HG03558 (cell line): ENCODE measurements at regions not wholly inside any gene's neighbourhood (a gene's known extent, or its start where the extent isn't known, plus 50 kb on each side); places are given as distances from the start of the nearest gene placed in this dataset.

ENCODE experiments used
- ATAC-seq: cut with Tn5 transposase; IDR thresholded peaks from one replicate; pipeline ENCODE4 v1.9.1; 2021; ENCODE audit warnings: moderate number of reproducible peaks; ENCODE audit not compliant: unreplicated experiment; ENCODE audit errors: extremely low read depth

GRCh38 chr2:224325941-224326340, 76.0 kb downstream of the FAM124B start:
- no peak for ATAC-seq

- ATAC-seq: no peak
Measured at GRCh38 chr2:224324604-224325003, 77.3 kb downstream of the FAM124B start.

- ATAC-seq: no peak
Measured at GRCh38 chr2:224320660-224321059, 81.2 kb downstream of the FAM124B start.

- no peak for ATAC-seq
Measured at GRCh38 chr2:224319750-224320149, 82.2 kb downstream of the FAM124B start.

- no peak for ATAC-seq
Measured at GRCh38 chr2:224312741-224313140, 89.2 kb downstream of the FAM124B start.

- no peak for ATAC-seq
Measured at GRCh38 chr2:224310943-224311625, 90.8 kb downstream of the FAM124B start.

GRCh38 chr2:224309176-224309575, 92.7 kb downstream of the FAM124B start:
- ATAC-seq: no peak

- peak; percentile 88 for ATAC-seq
Measured at GRCh38 chr2:224308272-224308911, 93.5 kb downstream of the FAM124B start.

- no peak for ATAC-seq
Measured at GRCh38 chr2:224302952-224303351, 99.0 kb downstream of the FAM124B start.

- ATAC-seq: no peak
Measured at GRCh38 chr2:224293976-224294375, 107.9 kb downstream of the FAM124B start.

- ATAC-seq: no peak
Measured at GRCh38 chr2:224287531-224287930, 114.4 kb downstream of the FAM124B start.

- no peak for ATAC-seq
Measured at GRCh38 chr2:224286923-224287322, 115.0 kb downstream of the FAM124B start.

GRCh38 chr2:224284134-224284946, 117.6 kb downstream of the FAM124B start:
- ATAC-seq: no peak

- no peak for ATAC-seq
Measured at GRCh38 chr2:224283466-224283965, 118.4 kb downstream of the FAM124B start.

GRCh38 chr2:224281374-224281773, 120.5 kb downstream of the FAM124B start:
- no peak for ATAC-seq

GRCh38 chr2:224278531-224278930, 123.4 kb downstream of the FAM124B start:
- no peak for ATAC-seq

GRCh38 chr2:224276251-224276650, 125.7 kb downstream of the FAM124B start:
- no peak for ATAC-seq

- ATAC-seq: no peak
Measured at GRCh38 chr2:224272237-224272910, 129.5 kb downstream of the FAM124B start.

GRCh38 chr2:224271617-224272236, 130.2 kb downstream of the FAM124B start:
- no peak for ATAC-seq

GRCh38 chr2:224268441-224268840, 133.5 kb downstream of the FAM124B start:
- no peak for ATAC-seq
